Stomach (tissue), 4 donors: ENCODE measurements at regions not wholly inside any gene's neighbourhood (a gene's known extent, or its start where the extent isn't known, plus 50 kb on each side); places are given as distances from the start of the nearest gene placed in this dataset.

Experiments
- CTCF ChIP-seq, 7 experiments: fragments of 450-650 bp in 4 of 7; fragments of 200-600 bp in 3 of 7; sonication (generic) in 3 of 7; IDR thresholded peaks; one replicate each; pipeline ENCODE4 v1.5.1; 2016 to 2019; ENCODE audit warnings: antibody characterized with exemption in 7 of 7, control low read depth in 2 of 7, mild to moderate bottlenecking in 1 of 7
- POLR2AphosphoS5 ChIP-seq, 3 donors: sonication (generic); formaldehyde crosslinking; IDR thresholded peaks; one replicate each; pipeline ENCODE4 v1.6.1; 2016; ENCODE audit warnings: antibody characterized with exemption in 3 of 3

DNA sequence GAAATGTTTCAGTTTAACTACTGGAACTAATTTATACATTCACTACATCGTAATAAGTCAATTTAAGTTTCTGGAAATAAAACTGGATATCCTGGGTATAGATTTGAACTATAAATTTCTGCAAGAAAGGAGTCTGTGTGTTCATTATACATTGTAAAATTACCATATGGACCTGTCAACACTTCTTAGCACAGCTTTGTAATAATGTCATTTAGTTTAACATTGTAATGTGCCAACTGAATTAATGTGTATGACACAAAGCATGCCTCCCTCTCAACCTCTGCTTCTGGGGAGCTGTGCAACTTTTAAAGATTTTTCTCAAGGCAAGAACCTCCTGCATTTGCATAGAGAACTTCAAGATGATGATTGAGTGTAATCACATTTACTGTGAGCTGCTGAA is 213.7 kb upstream of the GALNT5 start:
- TF ChIP-seq POLR2AphosphoS5 (IDR thresholded peaks at IDR 0.05) (no peak), CTCF (IDR thresholded peaks at IDR 0.05) (no peak)
